RPMI7951 (cell line): ENCODE measurements at regions not wholly inside any gene's neighbourhood (a gene's known extent, or its start where the extent isn't known, plus 50 kb on each side); places are given as distances from the start of the nearest gene placed in this dataset.
A peak's percentile ranks its signal among the peaks of the same experiment; 100 is the strongest.
"Not testable (repeated sequence)": the region's sequence is repeated elsewhere in the genome, so short reads cannot be mapped to it uniquely, and the experiment has no call there.

Experiments
- DNase-seq: peaks from one replicate; pipeline ENCODE4 v3.0.0-alpha.2; 2012; ENCODE audit warnings: low read depth

GRCh38 chr13:82976499-82976898 lies 905.8 kb downstream of the SLITRK1 start:
- no peak for DNase-seq

- DNase-seq, result no peak
Observed at GRCh38 chr13:82963226-82964099, 918.8 kb downstream of the SLITRK1 start.

GRCh38 chr13:82962397-82962796 lies 919.9 kb downstream of the SLITRK1 start:
- DNase-seq, result no peak

GRCh38 chr13:82961757-82962156 lies 920.5 kb downstream of the SLITRK1 start:
- no peak for DNase-seq

- DNase-seq, result not testable (repeated sequence)
Observed at GRCh38 chr13:82952336-82952735, 929.9 kb downstream of the SLITRK1 start.

- no peak for DNase-seq
Observed at GRCh38 chr13:82947683-82948082, 934.6 kb downstream of the SLITRK1 start.

- no peak for DNase-seq
Observed at GRCh38 chr13:82947191-82947621, 935.1 kb downstream of the SLITRK1 start.

GRCh38 chr13:82938644-82939043 lies 943.6 kb downstream of the SLITRK1 start:
- no peak for DNase-seq

GRCh38 chr13:82934000-82934399 lies 948.3 kb downstream of the SLITRK1 start:
- no peak for DNase-seq

GRCh38 chr13:82925114-82925513 lies 957.2 kb downstream of the SLITRK1 start:
- no peak for DNase-seq

- no peak for DNase-seq
Observed at GRCh38 chr13:82917984-82918383, 964.3 kb downstream of the SLITRK1 start.

GRCh38 chr13:82912564-82912963 lies 969.7 kb downstream of the SLITRK1 start:
- DNase-seq, result no peak

GRCh38 chr13:82905071-82905470 lies 977.2 kb downstream of the SLITRK1 start:
- no peak for DNase-seq

GRCh38 chr13:82900453-82900852 lies 981.8 kb downstream of the SLITRK1 start:
- DNase-seq, result no peak

- no peak for DNase-seq
Observed at GRCh38 chr13:82898586-82898985, 983.7 kb downstream of the SLITRK1 start.

GRCh38 chr13:82879921-82880320 lies 1002.4 kb downstream of the SLITRK1 start:
- DNase-seq, result no peak

- peak; percentile 6 for DNase-seq
Observed at GRCh38 chr13:82878536-82878935, 1003.7 kb downstream of the SLITRK1 start.

GRCh38 chr13:82867284-82867683 lies 1015.0 kb downstream of the SLITRK1 start:
- no peak for DNase-seq

- DNase-seq, result no peak
Observed at GRCh38 chr13:82850644-82851043, 1031.6 kb downstream of the SLITRK1 start.

- DNase-seq, result no peak
Observed at GRCh38 chr13:82848766-82849165, 1033.5 kb downstream of the SLITRK1 start.

GRCh38 chr13:82847595-82847994 lies 1034.7 kb downstream of the SLITRK1 start:
- DNase-seq, result no peak

GRCh38 chr13:82833923-82834322 lies 1048.4 kb downstream of the SLITRK1 start:
- DNase-seq, result no peak

GRCh38 chr13:82829040-82829439 lies 1053.2 kb downstream of the SLITRK1 start:
- DNase-seq, result no peak

- DNase-seq, result no peak
Observed at GRCh38 chr13:82827724-82828123, 1054.5 kb downstream of the SLITRK1 start.
